ENCODE measurements at regions not wholly inside any gene's neighbourhood (a gene's known extent, or its start where the extent isn't known, plus 50 kb on each side); places are given as distances from the start of the nearest gene placed in this dataset.
A peak's percentile ranks its signal among the peaks of the same experiment; 100 is the strongest.

DNA sequence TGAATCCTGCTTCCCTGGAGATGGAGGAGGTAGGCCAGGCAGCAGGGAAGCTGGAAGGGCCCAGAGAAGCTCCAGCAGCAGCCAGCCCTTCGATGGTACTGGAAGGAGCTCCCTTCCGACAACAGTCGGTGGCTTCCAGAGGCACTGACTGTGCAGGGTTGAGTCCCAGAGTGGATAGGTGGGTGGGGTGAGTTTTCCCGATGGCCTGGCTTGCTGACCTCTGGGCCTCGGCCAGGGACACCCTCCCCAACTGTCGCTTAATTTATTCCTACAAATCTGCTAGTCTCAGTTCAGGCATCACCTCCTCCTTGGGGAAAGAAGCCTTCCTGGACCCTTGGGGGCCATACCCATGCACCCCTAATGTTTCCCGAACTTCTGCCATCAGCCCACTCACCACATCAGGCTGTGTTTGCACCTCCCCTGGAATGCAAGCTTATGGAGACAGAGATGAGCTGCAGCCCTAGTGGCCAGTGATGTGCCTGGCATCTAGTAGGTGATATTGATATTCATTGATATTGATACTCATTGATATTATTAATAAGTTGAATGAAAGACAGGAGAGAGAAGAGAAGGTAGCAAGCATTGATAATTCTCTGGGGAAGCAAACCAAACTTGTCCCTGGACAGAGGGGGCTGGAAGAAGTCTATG lies 104.6 kb upstream of the BOD1 start:
- DNase-seq: no peak

DNA sequence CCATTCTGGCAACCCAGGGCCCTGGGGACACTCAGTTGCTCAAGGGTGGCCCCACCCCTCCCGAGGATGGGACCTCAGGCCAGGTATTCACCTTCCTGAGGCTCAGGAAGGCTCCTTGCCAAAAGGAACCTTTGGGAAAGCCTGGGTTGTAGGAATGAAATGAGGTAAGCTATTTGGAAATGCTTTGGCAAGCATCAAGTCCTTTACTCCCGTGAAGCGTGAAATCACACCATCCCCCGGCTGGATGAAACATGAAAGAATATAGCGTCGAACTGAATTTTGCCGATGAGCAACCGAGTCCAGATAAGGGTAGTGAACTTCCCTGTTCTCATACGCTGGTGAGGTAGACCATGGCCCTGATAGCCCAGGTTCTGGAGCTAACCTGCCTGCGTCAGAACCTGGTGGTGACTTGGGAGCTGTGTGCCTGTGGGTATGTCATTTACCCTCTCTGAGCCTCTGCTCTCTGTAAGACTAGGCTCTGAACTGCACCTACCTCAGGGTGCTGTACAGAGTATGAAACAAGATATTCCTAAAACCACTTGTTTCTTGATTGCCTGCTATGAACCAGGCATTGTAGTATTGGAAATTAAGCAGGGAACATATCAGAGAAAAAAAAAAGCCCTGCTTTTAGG lies 105.3 kb upstream of the BOD1 start:
- DNase-seq: no peak

DNA sequence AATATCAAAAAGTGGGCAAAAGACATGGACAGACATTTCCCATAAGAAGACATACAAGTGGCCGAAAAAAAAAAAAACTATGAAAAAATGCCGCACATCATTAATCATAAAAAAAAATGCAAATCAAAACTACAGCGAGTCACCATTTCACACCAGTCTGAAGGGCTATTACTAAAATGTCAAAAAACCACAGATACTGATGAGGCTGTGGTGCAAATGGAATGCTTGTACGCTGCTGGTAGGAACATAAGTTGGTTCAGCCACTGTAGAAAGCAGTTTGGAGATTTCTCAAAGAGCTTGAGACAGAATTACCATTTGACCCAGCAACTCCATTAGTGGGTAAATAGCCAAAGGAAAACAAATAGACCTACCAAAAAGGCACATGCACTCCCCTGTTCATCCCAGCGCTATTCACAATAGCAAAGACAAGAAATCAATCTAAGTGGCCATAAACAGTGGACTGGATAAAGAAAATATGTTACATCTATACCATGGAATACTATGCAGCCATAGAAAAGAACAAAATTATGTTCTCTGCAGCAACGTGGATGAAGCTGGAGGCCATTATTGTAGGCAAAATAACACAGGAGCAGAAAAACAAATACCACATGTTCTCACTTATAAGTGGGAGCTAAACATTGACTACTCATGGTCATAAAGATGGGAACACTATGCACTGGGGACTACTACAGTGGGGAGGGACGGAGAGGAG lies 110.6 kb upstream of the BOD1 start:
- DNase-seq: no peak

DNA sequence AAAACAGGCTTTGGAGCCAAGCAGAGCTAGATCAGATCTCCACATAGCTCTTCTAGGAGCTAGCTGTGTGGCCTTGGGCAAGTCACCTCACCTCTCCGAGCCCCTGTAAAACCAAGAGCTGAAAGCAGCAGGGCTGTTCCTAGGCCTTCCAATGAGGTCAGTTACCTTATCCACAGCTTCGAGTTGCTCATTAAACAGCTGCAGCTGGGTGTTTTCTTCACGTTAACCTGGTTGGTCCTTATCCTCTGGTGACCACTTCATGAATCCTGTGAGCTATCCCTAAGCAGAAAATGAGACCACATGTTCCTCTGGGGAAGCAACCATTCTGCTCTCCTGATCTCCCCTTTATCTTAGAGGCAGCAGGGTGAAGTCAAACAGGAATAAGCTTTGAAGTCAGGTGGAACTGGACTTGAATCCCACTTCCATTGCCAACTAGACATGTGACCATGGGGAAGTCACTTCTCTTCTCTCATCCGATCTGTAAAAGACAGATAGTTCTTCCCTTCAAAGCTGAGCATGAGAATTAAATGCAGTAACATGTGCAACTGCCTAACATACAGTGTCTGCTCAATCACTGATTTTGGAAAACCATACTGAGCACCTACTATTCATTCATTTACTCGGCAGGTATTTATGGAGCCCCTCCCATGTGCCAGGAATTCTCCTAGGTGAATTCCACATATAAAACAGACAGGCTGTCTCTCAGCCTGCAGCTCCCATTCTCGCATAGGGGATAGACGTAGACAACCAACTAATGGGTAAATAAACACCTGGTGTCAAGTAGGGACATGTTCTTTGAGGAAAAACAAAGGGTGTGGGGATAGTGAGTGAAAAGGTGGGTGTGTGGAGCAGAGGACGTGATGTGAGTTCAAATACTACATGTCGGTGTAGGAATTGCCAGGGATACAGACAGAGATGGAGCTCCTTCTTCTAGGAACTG lies 111.7 kb upstream of the BOD1 start:
- DNase-seq: no peak

DNA sequence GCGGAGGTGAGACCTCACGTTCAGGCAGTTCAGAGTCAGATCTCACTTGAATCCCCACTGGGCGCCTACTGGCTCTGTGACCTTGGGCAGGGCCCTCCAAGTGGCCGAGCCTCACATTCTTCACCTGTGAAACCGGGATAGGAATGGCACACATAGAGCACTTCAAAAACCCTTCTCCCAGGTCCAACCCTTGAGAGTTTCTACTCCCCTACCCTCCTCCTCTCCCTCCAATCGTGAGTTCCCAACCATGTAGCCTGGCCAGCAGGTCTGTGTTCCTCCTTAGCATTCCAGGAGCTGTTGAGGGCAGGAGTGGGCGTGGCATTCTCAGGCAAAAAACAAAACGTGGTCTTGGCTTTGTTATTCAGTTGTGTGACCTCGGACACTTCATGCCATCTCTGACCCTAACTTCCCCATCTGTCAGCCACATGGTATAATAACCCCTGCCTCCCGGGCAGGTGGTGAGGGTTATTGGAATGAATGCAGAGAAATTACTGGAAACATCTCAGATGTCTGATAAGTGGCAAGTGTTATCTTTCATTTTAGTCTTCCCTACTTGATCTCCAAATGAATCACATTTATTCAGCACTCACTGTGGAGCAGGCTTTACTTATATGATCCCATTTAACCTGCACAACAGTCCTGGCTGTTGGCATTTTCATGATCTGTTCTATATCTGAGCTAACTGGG lies 112.8 kb upstream of the BOD1 start:
- no peak for DNase-seq

DNA sequence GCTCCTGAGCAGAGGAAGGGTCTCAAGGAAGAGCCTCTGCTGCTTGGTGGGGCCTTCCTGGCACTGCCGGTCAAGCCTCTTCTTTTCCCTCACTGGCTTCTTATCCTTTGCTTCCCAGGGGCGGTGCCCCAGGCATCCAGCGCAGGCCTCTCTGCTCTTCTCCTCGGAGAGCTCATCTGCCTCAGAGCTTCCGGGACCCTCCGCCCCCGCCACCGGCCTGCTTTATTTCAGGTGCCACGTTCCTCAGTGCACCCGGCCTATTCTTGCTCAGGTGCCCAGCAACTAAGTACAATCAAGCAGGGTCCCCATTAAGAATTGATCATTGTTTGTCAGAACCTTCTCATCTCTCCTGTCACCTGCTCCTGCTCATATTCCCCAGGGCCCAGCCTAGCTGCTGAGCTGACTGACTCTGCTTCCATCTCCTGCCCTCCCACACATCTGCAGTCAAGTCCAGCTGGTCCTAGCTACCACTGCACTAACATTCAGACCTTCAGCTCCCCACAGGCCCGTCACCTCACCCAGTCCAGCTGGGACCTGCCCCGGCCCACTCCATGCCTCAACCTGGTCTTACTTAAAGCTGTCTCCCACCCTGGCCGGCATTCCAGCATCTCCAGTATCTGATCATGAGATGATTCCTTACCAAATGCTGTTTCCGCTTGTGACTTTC lies 114.3 kb upstream of the BOD1 start:
- DNase-seq: no peak

DNA sequence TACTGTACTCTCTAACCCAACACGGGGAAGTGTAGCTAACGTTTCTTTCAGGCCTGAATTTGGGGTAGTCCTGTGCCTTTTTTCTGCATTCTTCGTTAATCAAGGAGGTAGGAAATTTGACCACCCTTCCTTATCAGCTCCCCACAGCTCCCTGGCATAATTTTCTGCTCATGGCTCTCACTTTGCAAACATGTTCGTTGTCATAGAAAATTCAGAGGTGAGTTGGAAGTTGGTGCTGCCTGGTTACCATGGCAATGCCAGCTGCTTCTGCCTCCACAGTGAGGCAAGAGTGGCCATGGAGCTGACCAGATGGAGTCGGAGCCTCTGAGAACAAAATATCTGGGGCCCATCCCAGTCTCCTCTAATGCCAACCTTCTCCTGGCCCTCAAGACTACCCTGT lies 116.6 kb upstream of the BOD1 start:
- DNase-seq: no peak

DNA sequence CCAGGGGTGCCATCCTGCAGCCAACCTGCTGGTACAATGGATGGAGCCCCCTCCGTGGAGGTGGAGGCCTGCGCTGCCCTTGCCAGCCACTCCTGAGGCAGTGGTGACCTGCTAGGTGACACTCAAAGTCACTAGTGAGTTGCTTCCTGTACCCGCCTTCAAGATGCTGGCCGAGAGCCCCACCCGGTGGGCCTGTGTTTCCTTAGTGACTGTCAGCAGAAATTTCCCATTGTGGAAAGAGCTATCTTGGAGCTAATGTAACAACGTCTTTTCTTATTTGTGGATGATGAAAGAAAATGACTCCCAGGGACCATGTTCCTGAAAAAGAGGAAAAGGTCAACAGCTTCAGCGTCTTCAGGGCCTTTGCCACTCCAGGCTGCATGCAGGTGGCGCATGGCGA lies 117.0 kb upstream of the BOD1 start:
- peak; percentile 40 for DNase-seq

DNA sequence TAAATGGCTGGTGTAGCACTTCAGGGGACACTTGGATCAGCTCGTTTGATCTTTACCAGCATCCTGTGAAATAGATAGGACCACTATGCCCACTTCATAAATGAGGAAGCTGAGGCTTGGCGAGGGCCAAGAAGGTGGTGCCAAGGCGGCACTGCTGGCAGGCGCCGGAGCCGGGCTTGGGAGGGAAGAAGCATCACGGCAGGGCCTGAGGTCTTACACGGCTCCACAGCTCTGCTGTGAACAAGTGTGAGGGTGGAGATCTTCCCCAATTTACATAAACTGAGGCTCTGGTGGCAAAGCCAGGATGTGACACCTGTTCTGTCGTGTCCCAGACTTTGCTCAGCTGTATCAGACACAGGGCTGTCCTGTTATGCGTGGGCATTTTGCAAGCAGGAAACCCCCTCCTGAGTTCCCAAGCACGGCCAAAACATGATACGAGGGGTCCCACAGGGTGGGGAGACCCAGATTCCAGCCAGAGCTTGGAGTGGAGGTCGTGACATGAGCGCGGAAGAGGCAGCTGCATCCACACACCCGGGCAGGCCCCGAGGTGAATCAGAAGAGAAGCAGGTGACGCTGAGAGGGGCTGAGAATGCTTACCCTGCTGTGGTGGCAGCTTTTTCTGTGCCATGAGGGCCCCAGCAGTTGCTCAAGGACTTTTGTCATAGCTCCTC lies 117.5 kb upstream of the BOD1 start:
- peak; percentile 55 for DNase-seq

DNA sequence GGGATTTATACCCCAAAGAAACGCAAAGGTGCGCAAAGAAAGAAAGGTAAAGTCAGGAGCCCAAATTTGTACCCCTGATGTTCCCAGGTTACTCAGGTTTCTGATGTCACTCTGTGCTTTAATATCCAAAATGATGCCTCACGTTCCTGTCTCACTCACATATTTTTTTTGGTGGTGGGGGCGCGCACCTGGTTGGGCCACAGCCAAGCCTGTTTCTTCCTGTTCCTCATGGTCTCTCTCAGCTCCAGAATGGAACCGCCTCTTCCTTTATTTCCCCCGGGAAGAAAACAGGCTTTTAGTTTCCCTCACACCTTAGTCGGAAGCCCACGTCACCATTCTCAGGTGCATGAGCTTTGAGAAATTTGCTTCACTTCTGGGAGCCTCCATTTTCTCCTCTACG lies 118.3 kb upstream of the BOD1 start:
- DNase-seq: peak; percentile 39

DNA sequence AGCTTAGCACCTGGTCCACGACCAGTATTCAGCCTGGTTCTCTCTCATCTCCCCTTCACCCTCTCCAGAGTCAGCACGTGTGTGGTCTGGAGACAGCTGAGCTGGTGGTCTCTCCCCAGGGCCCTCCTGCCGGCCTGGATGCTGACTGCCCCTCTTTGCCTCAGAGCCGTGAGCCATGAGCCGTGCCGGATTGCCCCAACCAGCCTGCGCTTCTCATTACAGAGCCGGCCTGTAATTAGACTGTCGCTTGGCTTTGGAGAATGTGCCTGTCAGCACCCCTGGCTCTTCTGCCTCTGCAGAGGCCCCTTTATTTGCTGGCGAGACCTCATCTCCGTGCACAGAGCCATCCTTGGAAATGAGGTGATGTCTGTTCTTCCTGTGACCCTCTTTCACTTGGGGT lies 118.7 kb upstream of the BOD1 start:
- DNase-seq: peak; percentile 32

DNA sequence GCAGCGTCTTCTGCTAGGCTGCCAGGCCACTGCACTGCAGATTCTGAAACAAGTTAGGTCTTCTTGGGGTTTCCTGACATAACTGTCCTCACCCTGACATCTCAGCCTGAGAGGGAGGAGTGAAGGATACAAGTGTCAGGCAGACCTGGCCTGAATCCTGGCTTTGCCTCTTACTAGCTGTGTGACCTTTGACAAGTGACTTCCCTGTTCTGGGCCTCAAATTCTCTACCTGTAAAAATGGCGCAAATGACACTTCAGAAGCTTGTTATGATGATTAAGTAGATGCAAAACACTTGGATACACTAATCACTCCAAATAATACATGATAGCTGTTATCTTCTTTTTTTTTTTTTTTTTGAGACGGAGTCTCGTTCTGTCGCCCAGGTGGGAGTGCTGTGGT lies 119.2 kb upstream of the BOD1 start:
- peak; percentile 20 for DNase-seq

DNA sequence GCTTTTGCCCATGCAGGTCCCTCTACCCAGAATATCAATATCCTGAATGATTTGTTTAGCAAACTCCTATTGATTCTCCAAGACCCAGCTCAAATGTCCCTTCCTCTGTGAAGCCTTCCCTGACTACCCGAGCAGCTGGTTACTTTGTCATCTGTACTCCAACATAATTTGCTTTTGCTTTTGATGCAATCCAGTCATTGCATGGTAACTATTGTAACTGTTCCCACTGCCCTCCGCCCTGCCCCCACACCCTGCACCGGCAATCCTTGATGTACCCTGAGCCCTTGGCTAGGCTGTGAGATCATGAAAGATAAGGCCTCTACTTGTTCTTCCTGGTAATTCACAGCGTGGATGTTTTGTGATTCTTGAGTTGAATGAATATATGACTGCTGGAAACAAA lies 119.9 kb upstream of the BOD1 start:
- no peak for DNase-seq

DNA sequence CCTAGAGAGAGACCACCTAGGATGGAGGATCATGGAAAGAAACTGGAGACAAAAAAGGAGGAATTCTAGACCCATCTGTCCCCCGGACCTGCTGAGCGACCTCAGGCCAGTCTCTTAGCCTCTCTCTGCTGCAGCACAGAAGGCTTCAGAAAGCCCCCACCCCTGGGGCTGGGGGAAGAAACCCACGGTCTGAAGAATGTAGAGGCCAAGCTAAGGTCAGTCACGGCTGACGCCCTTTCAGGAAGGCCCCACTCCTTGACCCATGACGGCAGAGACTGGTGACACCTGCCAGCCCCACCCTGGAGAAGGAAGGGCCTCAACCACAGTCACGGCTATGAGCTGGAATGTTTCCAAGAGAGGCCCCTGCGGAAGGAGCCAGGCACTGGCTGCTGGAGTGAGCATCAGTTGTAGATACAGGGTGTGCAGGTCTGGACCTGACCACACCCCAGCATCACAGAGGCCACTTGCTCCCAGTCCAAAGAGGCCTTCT lies 120.5 kb upstream of the BOD1 start:
- DNase-seq: peak; percentile 62

DNA sequence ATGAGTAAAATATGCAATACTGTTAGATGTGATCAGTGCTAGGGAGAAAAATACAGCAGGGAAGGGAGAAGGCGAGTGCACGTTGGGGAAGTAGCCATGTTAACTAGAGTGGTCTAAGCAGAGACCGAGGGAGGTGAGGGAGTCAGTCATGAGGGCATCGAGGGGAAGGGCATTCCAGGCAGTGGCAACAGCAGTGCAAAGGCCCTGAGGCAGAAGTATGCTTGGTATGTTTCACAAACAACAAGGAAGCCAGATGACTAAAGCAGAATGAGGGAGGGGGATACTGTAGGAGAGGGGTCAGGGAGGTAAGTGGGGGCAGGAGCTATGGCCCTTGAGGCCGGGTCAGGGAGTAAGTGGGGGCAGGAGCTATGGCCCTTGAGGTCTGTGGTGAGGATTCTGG lies 123.3 kb upstream of the BOD1 start:
- DNase-seq: no peak

DNA sequence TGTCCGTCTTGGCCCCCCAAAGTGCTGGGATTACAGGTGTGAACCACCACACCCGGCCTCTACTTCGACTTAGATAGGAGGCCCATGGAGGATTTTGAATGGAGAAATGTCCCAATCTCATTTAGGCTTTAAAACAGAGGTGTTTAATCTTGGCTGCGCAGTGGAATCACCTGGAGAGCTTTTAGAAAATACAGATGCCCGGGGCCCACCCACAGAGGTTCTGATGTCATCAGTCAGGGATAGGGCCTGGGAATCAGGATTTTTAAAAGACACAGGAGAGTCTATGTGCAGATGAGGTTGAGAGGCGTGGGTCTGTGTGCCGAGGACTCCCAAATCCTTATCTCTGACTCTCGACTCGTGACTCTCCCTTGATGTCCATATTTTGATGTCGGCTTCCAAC lies 124.0 kb upstream of the BOD1 start:
- no peak for DNase-seq

DNA sequence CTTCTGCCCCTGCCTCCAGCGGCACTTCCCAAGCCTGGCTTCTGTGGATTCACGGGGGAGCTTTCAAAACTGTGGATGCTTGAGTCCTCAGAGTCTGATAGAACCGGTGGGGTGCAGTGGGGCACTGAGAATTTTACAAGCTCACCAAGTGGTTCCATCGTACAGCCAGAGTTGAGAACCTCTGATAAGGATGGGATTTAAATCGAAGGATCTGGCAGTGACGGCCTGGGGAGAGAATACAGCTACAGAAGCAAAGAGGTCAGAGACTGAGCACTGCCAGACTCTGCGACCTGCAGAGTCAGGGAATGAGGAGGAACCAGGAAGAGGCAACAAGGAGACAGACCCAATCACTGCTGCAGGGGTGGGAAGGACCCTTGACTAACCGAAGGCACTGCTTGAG lies 124.6 kb upstream of the BOD1 start:
- no peak for DNase-seq

DNA sequence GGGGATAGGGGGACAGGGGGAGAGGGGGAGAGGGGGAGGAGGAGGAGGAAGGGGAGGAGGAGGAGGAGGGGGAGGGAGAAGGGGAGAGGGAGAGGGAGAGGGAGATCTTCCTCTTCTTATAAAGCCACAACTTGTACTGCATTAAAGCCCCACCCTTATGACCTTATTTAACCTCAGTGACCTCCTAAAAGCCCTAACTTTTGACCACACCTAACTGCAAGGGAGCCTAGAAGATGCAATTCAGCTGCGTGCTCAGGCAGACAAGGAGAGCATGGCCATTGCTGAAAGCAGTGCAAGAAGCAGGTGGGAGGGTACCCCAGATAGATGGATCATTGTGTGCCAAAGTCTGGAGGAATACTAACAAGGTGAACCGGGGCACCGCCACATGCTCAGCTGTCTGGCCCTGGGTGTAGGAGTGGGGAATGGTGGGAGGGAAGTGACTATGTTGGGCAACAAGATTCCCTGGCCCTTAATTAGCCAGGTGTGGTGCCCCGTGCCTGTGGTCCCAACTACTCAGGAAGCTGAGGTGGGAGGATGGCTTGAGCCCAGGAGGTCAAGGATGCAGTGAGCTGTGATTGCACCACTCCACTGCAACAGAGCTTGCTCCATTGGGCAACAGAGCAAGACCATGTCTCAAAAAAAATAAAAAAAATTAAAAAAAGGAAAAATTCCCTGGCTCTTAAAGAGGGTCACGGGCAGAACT lies 125.4 kb upstream of the BOD1 start:
- DNase-seq: no peak

DNA sequence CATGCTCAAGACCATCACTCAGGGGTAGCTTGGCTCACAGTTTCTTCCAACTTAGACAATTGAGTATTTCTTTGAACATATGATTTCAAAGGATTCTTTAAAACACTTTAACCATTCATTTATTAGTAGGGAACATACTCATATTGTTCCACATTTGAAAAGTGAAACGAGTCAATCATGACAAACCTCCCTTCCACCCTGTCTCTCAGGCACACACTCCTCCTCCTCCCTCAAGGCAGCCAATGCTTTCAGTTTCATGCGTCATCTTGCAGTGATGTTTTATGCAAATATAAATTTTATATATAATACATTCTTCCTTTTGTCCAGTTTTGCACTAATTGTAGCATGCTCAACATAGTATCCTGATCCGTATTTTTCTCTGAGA lies 126.0 kb upstream of the BOD1 start:
- no peak for DNase-seq

DNA sequence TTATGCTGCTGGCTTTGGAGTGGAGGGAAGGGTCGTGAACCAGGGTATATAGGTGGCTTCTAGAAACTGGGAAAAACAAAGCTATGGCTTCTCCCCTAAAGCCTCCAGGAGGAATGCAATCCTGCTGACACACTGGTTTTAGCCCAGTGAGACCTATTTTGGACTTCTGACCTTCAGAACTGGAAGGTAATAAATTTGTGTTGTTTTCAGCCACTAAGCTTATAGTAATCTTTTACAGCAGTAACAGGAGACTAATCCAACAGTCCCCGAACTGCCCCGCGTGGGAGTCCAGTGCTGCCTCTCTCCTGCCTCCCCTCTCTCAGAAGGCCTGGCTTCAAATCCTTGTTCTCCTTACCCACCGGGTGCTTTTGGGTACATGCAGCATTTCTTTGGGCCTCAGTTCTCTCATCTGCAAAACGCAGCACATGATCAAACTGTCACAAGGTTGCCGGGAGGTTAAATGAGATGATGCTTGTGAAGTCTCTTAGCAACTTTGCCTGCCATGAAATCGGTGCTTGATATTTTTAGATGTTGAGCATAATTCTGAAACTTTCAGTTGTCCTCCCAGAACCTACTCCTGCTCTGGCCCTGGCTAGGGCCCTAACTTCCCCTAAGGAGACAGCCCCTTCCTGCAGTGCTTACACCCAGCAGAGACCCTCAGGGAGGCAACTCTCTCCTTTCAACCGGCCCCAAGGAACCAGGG lies 127.3 kb upstream of the BOD1 start:
- DNase-seq: no peak
